IMR-90 (cell line): ENCODE measurements at regions not wholly inside any gene's neighbourhood (a gene's known extent, or its start where the extent isn't known, plus 50 kb on each side); places are given as distances from the start of the nearest gene placed in this dataset.

Experiments
- ATAC-seq: fragments of 200-7000 bp; cut with Tn5 transposase; 2 replicates; pipeline ENCODE4 v1.9.1; 2020; ENCODE audit warnings: low read depth, mild to moderate bottlenecking, moderate library complexity
- BruUV-seq: library from RNA; stranded (reverse); fragments of 400-500 nt; replicated peaks from 2 replicates; lab custom pipeline; 2021; lab: Mats Ljungman, UMichigan
- CTCF ChIA-PET: fragments of 300-600 bp; formaldehyde crosslinking; extraction: SDS; loops from one replicate; lab custom pipeline; 2021; ENCODE audit warnings: antibody characterized with exemption; lab: Yijun Ruan, JAX
- POLR2A ChIA-PET: fragments of 300-600 bp; sonication (Branson Sonifier 250); formaldehyde crosslinking; loops from one replicate; lab custom pipeline; 2022; ENCODE audit warnings: antibody characterized with exemption; ENCODE audit not compliant: unreplicated experiment; lab: Charles Lee
- DNase-seq: peaks from one replicate; pipeline ENCODE4 v3.0.0; 2013
- H2AFZ ChIP-seq: replicated peaks from 2 replicates; pipeline ENCODE3; 2013; ENCODE audit warnings: low read length, mild to moderate bottlenecking; ENCODE audit not compliant: poor library complexity
- H2AK5ac ChIP-seq: 2 replicates; pipeline ENCODE4 v1.6.1; 2013; ENCODE audit warnings: low read depth, low read length, inconsistent platforms
- H2AK9ac ChIP-seq: replicated peaks from 2 replicates; pipeline ENCODE3; 2013; ENCODE audit warnings: mild to moderate bottlenecking, low read depth, low read length, moderate library complexity; ENCODE audit not compliant: poor library complexity
- H2BK120ac ChIP-seq: 2 replicates; pipeline ENCODE4 v1.6.1; 2013; ENCODE audit warnings: low read depth, low read length, inconsistent platforms
- H2BK15ac ChIP-seq: 3 replicates; pipeline ENCODE4 v1.6.1; 2013; ENCODE audit warnings: low read depth, low read length, inconsistent platforms
- H2BK20ac ChIP-seq: 2 replicates; pipeline ENCODE4 v1.6.1; 2013; ENCODE audit warnings: low read depth, mild to moderate bottlenecking, inconsistent platforms, low read length, moderate library complexity
- H2BK5ac ChIP-seq: 2 replicates; pipeline ENCODE4 v1.6.1; 2013; ENCODE audit warnings: mild to moderate bottlenecking, low read depth, low read length, inconsistent platforms; ENCODE audit not compliant: poor library complexity, severe bottlenecking
- H3K14ac ChIP-seq: replicated peaks from 2 replicates; pipeline ENCODE4 v1.6.1; 2013; ENCODE audit warnings: low read depth, low read length, inconsistent platforms
- H3K18ac ChIP-seq: 2 replicates; pipeline ENCODE4 v1.6.1; 2013; ENCODE audit warnings: low read depth, low read length, control low read depth
- H3K23ac ChIP-seq: 2 replicates; pipeline ENCODE4 v1.6.1; 2013; ENCODE audit warnings: low read depth, low read length, inconsistent platforms
- H3K27ac ChIP-seq: 2 replicates; pipeline ENCODE4 v1.5.1; 2013; ENCODE audit warnings: mild to moderate bottlenecking, control low read depth, low read length; ENCODE audit not compliant: insufficient read depth
- H3K27me3 ChIP-seq: 2 replicates; pipeline ENCODE4 v1.6.1; 2013; ENCODE audit warnings: low read length; ENCODE audit not compliant: control insufficient read depth, insufficient read depth
- H3K36me3 ChIP-seq: 2 replicates; pipeline ENCODE4 v1.6.1; 2013; ENCODE audit warnings: low read length, mixed read lengths; ENCODE audit not compliant: control insufficient read depth, insufficient read depth
- H3K4ac ChIP-seq: 2 replicates; pipeline ENCODE4 v1.6.1; 2013; ENCODE audit warnings: low read depth, low read length, inconsistent platforms
- H3K4me1 ChIP-seq: 2 replicates; pipeline ENCODE4 v1.6.1; 2013; ENCODE audit warnings: low read length, mixed read lengths; ENCODE audit not compliant: control insufficient read depth, insufficient read depth
- H3K4me2 ChIP-seq: 2 replicates; pipeline ENCODE4 v1.6.1; 2013; ENCODE audit warnings: low read depth, mild to moderate bottlenecking, control low read depth, low read length, moderate library complexity
- H3K4me3 ChIP-seq: 2 replicates; pipeline ENCODE4 v1.5.1; 2013; ENCODE audit warnings: low read depth, mild to moderate bottlenecking, control low read depth, low read length, moderate library complexity; ENCODE audit not compliant: insufficient read depth
- H3K56ac ChIP-seq: 2 replicates; pipeline ENCODE4 v1.6.1; 2013; ENCODE audit warnings: low read length, inconsistent platforms; ENCODE audit not compliant: insufficient read depth; ENCODE audit errors: extremely low read depth
- H3K79me1 ChIP-seq, 2 experiments: 2 replicates each; pipeline ENCODE4 v1.6.1; 2013; ENCODE audit warnings: low read length in 2 of 2, inconsistent platforms in 1 of 2, low read depth in 1 of 2
- H3K9ac ChIP-seq: 2 replicates; pipeline ENCODE4 v1.6.1; 2013; ENCODE audit warnings: low read depth, low read length, control low read depth
- H3K9me1 ChIP-seq: 2 replicates; pipeline ENCODE4 v1.6.1; 2013; ENCODE audit warnings: low read length, inconsistent platforms; ENCODE audit not compliant: insufficient read depth
- H3K9me3 ChIP-seq: 2 replicates; pipeline ENCODE4 v1.6.1; 2013; ENCODE audit warnings: low read length; ENCODE audit not compliant: control insufficient read depth, insufficient read depth
- H4K20me1 ChIP-seq: 2 replicates; pipeline ENCODE4 v1.6.1; 2013; ENCODE audit warnings: low read length, inconsistent platforms; ENCODE audit not compliant: insufficient read depth
- H4K5ac ChIP-seq: 2 replicates; pipeline ENCODE4 v1.6.1; 2013; ENCODE audit warnings: mild to moderate bottlenecking, low read depth, low read length, control low read depth
- H4K8ac ChIP-seq, 2 experiments: 2 replicates each; pipeline ENCODE4 v1.6.1; 2013; ENCODE audit warnings: low read depth in 2 of 2, low read length in 2 of 2, control low read depth in 1 of 2, inconsistent platforms in 1 of 2
- H4K91ac ChIP-seq: 2 replicates; pipeline ENCODE4 v1.6.1; 2013; ENCODE audit warnings: low read depth, low read length, inconsistent platforms; ENCODE audit not compliant: insufficient read depth
- BHLHE40 ChIP-seq: fragments of 150-350 bp; IDR thresholded peaks from 2 replicates; pipeline ENCODE4 v1.6.1; 2016; ENCODE audit warnings: mild to moderate bottlenecking, low read depth, low read length
- CEBPB ChIP-seq: IDR thresholded peaks from 2 replicates; pipeline ENCODE4 v1.6.1; 2012; ENCODE audit warnings: low read depth, low read length, improper control_type of control experiment
- CHD1 ChIP-seq: IDR thresholded peaks from 2 replicates; pipeline ENCODE4 v1.6.1; 2012; ENCODE audit warnings: low read depth, low read length, improper control_type of control experiment
- FOS ChIP-seq: fragments of 150-350 bp; IDR thresholded peaks from 2 replicates; pipeline ENCODE4 v1.6.1; 2016; ENCODE audit warnings: low read depth, low read length
- MAZ ChIP-seq: IDR thresholded peaks from 2 replicates; pipeline ENCODE4 v1.6.1; 2012; ENCODE audit warnings: low read depth, mild to moderate bottlenecking, low read length, improper control_type of control experiment, moderate library complexity, borderline replicate concordance
- MXI1 ChIP-seq: IDR thresholded peaks from 2 replicates; pipeline ENCODE4 v1.6.1; 2012; ENCODE audit warnings: low read depth, mild to moderate bottlenecking, low read length, moderate library complexity, borderline replicate concordance
- NFE2L2 ChIP-seq: fragments of 150-350 bp; IDR thresholded peaks from 2 replicates; pipeline ENCODE4 v1.6.1; 2016; ENCODE audit warnings: low read depth, mild to moderate bottlenecking, low read length
- POLR2A ChIP-seq: IDR thresholded peaks from 2 replicates; pipeline ENCODE4 v1.6.1; 2012; ENCODE audit warnings: mild to moderate bottlenecking, low read depth, low read length
- RAD21 ChIP-seq: IDR thresholded peaks from 2 replicates; pipeline ENCODE4 v1.6.1; 2012; ENCODE audit warnings: low read length, improper control_type of control experiment
- RCOR1 ChIP-seq: IDR thresholded peaks from 2 replicates; pipeline ENCODE4 v1.6.1; 2012; ENCODE audit warnings: mild to moderate bottlenecking, low read length, improper control_type of control experiment; ENCODE audit not compliant: insufficient replicate concordance
- RFX5 ChIP-seq: IDR thresholded peaks from 2 replicates; pipeline ENCODE4 v1.8.0; 2012; ENCODE audit warnings: low read depth, mild to moderate bottlenecking, low read length, moderate library complexity
- SMC3 ChIP-seq: fragments of 150-350 bp; IDR thresholded peaks from 2 replicates; pipeline ENCODE4 v1.6.1; 2016; ENCODE audit warnings: low read depth, mild to moderate bottlenecking, antibody characterized with exemption, low read length, moderate library complexity
- WGBS, 2 experiments: methylation state at CpG; one replicate each; pipeline versions ENCODE4 v1.1.5 to v1.1.7; 2013; ENCODE audit warnings: missing lambda C conversion rate in 2 of 2; ENCODE audit not compliant: insufficient read length in 1 of 2; ENCODE audit errors: extremely low coverage in 2 of 2; 5-methylcytosine and 5-hydroxymethylcytosine counted together
- dilution Hi-C: fragments of 300-500 bp; cut with HindIII; formaldehyde crosslinking; loops from one replicate; pipeline ENCODE4 v1.14.3; 2018; ENCODE audit warnings: low sequenced_read_pairs; ENCODE audit not compliant: unreplicated experiment
- in situ Hi-C: fragments of 300-500 bp; cut with MboI; formaldehyde crosslinking; loops from 3 replicates; pipeline ENCODE4 v1.14.3; 2019; ENCODE audit warnings: low sequenced_read_pairs, inconsistent platforms, mixed read lengths
- intact Hi-C: fragments of 100-400 bp; cut with micrococcal nuclease; formaldehyde crosslinking; loops from 2 replicates; pipeline ENCODE4 v1.10.0; 2022
- TF ChIP-seq, protein P1 (sequence below): fragments of 150-350 bp; IDR thresholded peaks from 2 replicates; pipeline ENCODE4 v1.6.1; 2016; ENCODE audit warnings: low read depth, mild to moderate bottlenecking, low read length, moderate library complexity, borderline replicate concordance

DNA sequence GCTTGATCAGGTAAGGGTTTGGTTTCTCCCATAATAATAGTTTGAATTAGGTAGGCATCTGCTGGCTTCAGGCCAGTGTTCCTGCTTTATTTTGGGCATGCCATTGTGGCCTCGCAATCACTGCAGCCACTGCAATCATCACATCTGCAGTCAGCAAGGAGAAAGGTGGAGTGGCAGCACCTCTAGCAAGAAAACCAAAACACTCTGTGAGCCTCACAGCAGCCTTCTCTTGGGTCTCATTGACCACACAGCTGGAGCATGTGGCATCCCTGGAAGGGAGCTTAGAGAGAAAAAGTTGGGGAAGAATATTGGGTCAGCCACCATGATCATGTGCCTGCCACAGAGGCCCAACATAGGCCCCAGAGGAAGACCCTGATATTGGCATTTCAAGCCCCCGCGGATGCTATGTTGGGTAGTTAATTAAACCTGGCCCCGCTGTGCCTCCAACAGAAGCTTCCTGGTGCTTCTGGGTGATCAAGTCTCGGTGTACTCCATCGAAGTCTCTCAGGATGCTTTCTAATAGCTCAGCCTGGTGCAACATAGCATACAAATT lies 158.0 kb upstream of the UBE2E1 start:
- Histone ChIP-seq H3K4me1 (peaks cover 12% of the 10 kb centered on the region), H4K91ac (no peak overlapping the region), H3K14ac (no peak overlapping the region), H3K56ac (no peak overlapping the region), H3K4ac (no peak overlapping the region; the same call in 1 of the 2 replicates), H2BK20ac (no peak overlapping the region), H3K4me3 (no peak overlapping the region), H3K79me1 (no peaks in the 10 kb centered on the region), H2BK120ac (peak overlapping the region; percentile 13; the same call in 1 of the 2 replicates), H4K20me1 (no peaks in the 10 kb centered on the region), H2AFZ (no peak overlapping the region), H3K18ac (no peak overlapping the region), H2AK5ac (peak overlapping the region; percentile 75; the same call in 1 of the 2 replicates), H3K27ac (no peak overlapping the region), H3K9ac (no peak overlapping the region), H2AK9ac (no peak overlapping the region), H3K23ac (no peak overlapping the region), H4K5ac (no peak overlapping the region), H2BK5ac (no peak overlapping the region), H3K9me3 (no peaks in the 10 kb centered on the region), H2BK15ac (0 out of 3 replicates have a peak overlapping the region, but pooled peaks have one; percentile 55), H3K9me1 (peaks cover 3% of the 10 kb centered on the region), H3K4me2 (no peak overlapping the region), H3K36me3 (no peaks in the 10 kb centered on the region), H3K27me3 (no peaks in the 10 kb centered on the region), H4K8ac (no peak overlapping the region)
- ATAC-seq (no peak), DNase-seq (no peak)
- dilution Hi-C loops (no loop called here), intact Hi-C loops (no loop called here), in situ Hi-C loops (no loop called here)
- ChIA-PET CTCF (interaction anchor here (1.2 kb wide), 1 partner anchor 8 kb away, joined by 3 read pairs; no protein-coding TSS in a partner anchor), POLR2A (no interaction called here)
- 86% methylated on average over 1 of the region's 6 CpGs; no CpG with 5 or more reads in 1 of the 2 experiments for WGBS, 2 experiments
- TF ChIP-seq CEBPB (no peak), RCOR1 (no peak), SMC3 (no peak), NFE2L2 (no peak), POLR2A (no peak), MXI1 (no peak), MAZ (no peak), CHD1 (no peak), FOS (no peak), BHLHE40 (no peak), RAD21 (no peak), RFX5 (no peak)
- TF ChIP-seq, protein P1, sequence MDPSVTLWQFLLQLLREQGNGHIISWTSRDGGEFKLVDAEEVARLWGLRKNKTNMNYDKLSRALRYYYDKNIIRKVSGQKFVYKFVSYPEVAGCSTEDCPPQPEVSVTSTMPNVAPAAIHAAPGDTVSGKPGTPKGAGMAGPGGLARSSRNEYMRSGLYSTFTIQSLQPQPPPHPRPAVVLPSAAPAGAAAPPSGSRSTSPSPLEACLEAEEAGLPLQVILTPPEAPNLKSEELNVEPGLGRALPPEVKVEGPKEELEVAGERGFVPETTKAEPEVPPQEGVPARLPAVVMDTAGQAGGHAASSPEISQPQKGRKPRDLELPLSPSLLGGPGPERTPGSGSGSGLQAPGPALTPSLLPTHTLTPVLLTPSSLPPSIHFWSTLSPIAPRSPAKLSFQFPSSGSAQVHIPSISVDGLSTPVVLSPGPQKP: no peak
- no TSS peak for BruUV-seq
